HEK293T (cell line): ENCODE measurements at regions not wholly inside any gene's neighbourhood (a gene's known extent, or its start where the extent isn't known, plus 50 kb on each side); places are given as distances from the start of the nearest gene placed in this dataset.
"Not testable (repeated sequence)": the region's sequence is repeated elsewhere in the genome, so short reads cannot be mapped to it uniquely, and the experiment has no call there.

Source experiments
- CTCF ChIA-PET: fragments of 350-600 bp; formaldehyde crosslinking; extraction: SDS; loops from one replicate; lab custom pipeline; 2021; ENCODE audit warnings: antibody characterized with exemption, inconsistent platforms; lab: Yijun Ruan, JAX
- POLR2A ChIA-PET: fragments of 350-600 bp; formaldehyde crosslinking; extraction: SDS; loops from one replicate; lab custom pipeline; 2020; ENCODE audit warnings: antibody characterized with exemption, inconsistent platforms; lab: Yijun Ruan, JAX
- DNase-seq: peaks from one replicate; pipeline ENCODE4 v3.0.0; 2012; ENCODE audit warnings: mixed read lengths; ENCODE audit errors: extremely low spot score
- ARNT ChIP-seq: fragments of 450-650 bp; IDR thresholded peaks from 2 replicates; pipeline ENCODE4 v1.6.1; 2017; ENCODE audit warnings: mild to moderate bottlenecking
- BHLHE40 ChIP-seq: fragments of 450-650 bp; IDR thresholded peaks from 2 replicates; pipeline ENCODE4 v1.6.1; 2016; ENCODE audit warnings: mild to moderate bottlenecking, moderate library complexity, borderline replicate concordance
- CTBP1 ChIP-seq: fragments of 450-650 bp; IDR thresholded peaks from 2 replicates; pipeline ENCODE4 v1.6.1; 2016; ENCODE audit warnings: borderline replicate concordance
- ELF4 ChIP-seq: fragments of 450-650 bp; IDR thresholded peaks from 2 replicates; pipeline ENCODE4 v1.6.1; 2017; ENCODE audit warnings: antibody characterized with exemption
- FOXA1 ChIP-seq: fragments of 450-650 bp; IDR thresholded peaks from 2 replicates; pipeline ENCODE4 v1.6.1; 2016; ENCODE audit warnings: mild to moderate bottlenecking
- FOXK2 ChIP-seq: fragments of 450-650 bp; IDR thresholded peaks from 2 replicates; pipeline ENCODE4 v1.6.1; 2016; ENCODE audit warnings: mild to moderate bottlenecking
- FOXM1 ChIP-seq: fragments of 450-650 bp; IDR thresholded peaks from 2 replicates; pipeline ENCODE4 v1.6.1; 2017; ENCODE audit warnings: mild to moderate bottlenecking, borderline replicate concordance
- HDGF ChIP-seq: fragments of 450-650 bp; IDR thresholded peaks from 2 replicates; pipeline ENCODE4 v1.6.1; 2017; ENCODE audit warnings: antibody characterized with exemption, borderline replicate concordance
- L3MBTL2 ChIP-seq: fragments of 450-650 bp; conservative IDR thresholded peaks from 2 replicates; pipeline ENCODE4 v1.6.1; 2016; ENCODE audit warnings: mild to moderate bottlenecking
- LEF1 ChIP-seq: fragments of 450-650 bp; IDR thresholded peaks from 2 replicates; pipeline ENCODE4 v1.6.1; 2017; ENCODE audit warnings: mild to moderate bottlenecking, borderline replicate concordance
- NFRKB ChIP-seq: fragments of 450-650 bp; IDR thresholded peaks from 2 replicates; pipeline ENCODE4 v1.6.1; 2016; ENCODE audit warnings: mild to moderate bottlenecking, moderate library complexity
- SP1 ChIP-seq: fragments of 450-650 bp; IDR thresholded peaks from 2 replicates; pipeline ENCODE4 v1.6.1; 2017
- SUZ12 ChIP-seq: fragments of 450-650 bp; IDR thresholded peaks from 2 replicates; pipeline ENCODE4 v1.6.1; 2016; ENCODE audit warnings: mild to moderate bottlenecking
- TARDBP ChIP-seq: fragments of 450-650 bp; IDR thresholded peaks from 2 replicates; pipeline ENCODE4 v1.6.1; 2016
- ZNF384 ChIP-seq: fragments of 450-650 bp; IDR thresholded peaks from 2 replicates; pipeline ENCODE4 v1.6.1; 2016
- TF ChIP-seq, protein P1 (sequence below): fragments of 450-650 bp; IDR thresholded peaks from 2 replicates; pipeline ENCODE4 v1.6.1; 2016

GRCh38 chr5:89676634-89677033, 732.9 kb downstream of the CETN3 start:
- TF ChIP-seq TARDBP (no peak), FOXM1 (no peak), BHLHE40 (no peak), CTBP1 (no peak), LEF1 (no peak), FOXA1 (no peak), ZNF384 (no peak), SP1 (no peak), FOXK2 (no peak), L3MBTL2 (no peak), SUZ12 (no peak)
- no peak for DNase-seq
- ChIA-PET POLR2A (no interaction called here), CTCF (no interaction called here)

DNA sequence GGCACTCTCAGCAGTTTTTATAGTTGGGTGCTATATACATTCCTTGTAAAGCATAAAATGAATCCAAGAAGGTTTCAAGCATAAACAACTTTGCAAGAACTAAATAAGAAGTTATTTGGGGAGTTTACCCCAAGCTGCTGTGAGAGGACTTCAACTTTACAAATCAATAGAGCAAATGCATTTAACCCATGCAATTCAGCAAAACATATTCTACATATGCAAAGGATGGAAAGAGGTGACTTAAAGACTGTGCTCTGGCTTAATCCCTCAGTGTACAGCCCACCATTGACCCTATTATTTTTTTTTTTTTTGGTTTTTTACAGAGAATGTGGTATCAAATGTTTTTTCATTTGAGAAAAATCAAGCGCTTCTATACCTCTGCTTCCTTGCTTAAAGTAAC, 736.5 kb downstream of the CETN3 start:
- POLR2A ChIA-PET, result no interaction called here
- CTCF ChIA-PET, result no interaction called here
- TF ChIP-seq ELF4, result no peak
- TF ChIP-seq ZNF384, result no peak
- TF ChIP-seq SP1, result no peak
- DNase-seq, result no peak

- ChIA-PET POLR2A (no interaction called here), CTCF (no interaction called here)
- no peak for TF ChIP-seq BHLHE40
- no peak for TF ChIP-seq L3MBTL2
- no peak for TF ChIP-seq NFRKB
- TF ChIP-seq CTBP1, result no peak
- TF ChIP-seq FOXA1, result no peak
- TF ChIP-seq TARDBP, result no peak
- TF ChIP-seq HDGF, result no peak
- TF ChIP-seq FOXK2, result no peak
- TF ChIP-seq ARNT, result no peak
- TF ChIP-seq LEF1, result no peak
- TF ChIP-seq ELF4, result no peak
- TF ChIP-seq, protein P1, sequence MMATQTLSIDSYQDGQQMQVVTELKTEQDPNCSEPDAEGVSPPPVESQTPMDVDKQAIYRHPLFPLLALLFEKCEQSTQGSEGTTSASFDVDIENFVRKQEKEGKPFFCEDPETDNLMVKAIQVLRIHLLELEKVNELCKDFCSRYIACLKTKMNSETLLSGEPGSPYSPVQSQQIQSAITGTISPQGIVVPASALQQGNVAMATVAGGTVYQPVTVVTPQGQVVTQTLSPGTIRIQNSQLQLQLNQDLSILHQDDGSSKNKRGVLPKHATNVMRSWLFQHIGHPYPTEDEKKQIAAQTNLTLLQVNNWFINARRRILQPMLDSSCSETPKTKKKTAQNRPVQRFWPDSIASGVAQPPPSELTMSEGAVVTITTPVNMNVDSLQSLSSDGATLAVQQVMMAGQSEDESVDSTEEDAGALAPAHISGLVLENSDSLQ, result no peak
- TF ChIP-seq SUZ12, result no peak
- TF ChIP-seq SP1, result no peak
- TF ChIP-seq ZNF384, result no peak
- TF ChIP-seq FOXM1, result no peak
- DNase-seq, result no peak
Observed at GRCh38 chr5:89668821-89669220, 740.7 kb downstream of the CETN3 start.

DNA sequence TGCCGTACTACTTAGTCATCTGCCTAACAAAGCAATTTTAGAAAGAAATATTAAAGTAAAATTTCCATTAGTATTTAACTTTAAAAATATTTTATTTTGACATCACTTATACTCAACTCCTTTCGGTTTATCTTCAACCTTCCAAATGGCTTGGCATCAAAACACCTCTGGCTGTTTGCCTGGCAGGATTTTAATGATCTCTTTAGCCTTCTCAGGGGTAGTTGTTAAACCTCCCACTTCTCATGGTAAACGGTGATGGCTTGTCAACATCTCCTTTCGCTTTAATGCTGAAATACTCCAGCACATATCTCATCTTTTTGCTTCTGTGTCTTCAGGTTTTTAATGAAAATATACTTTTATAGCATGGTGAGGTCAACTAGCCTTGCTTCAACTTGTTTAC, 747.1 kb downstream of the CETN3 start:
- CTCF ChIA-PET, result no interaction called here
- TF ChIP-seq TARDBP (no peak), SUZ12 (no peak), ELF4 (no peak), ARNT (no peak), CTBP1 (no peak), LEF1 (no peak), FOXK2 (no peak)
- TF ChIP-seq, protein P1, result no peak
- POLR2A ChIA-PET, result no interaction called here
- no peak for DNase-seq

GRCh38 chr5:89638871-89639270, 755.9 kb upstream of the MEF2C start:
- ChIA-PET POLR2A (no interaction called here), CTCF (no interaction called here)
- DNase-seq, result no peak
- TF ChIP-seq FOXK2 (no peak), NFRKB (no peak), SP1 (no peak), ELF4 (no peak), BHLHE40 (no peak)

- POLR2A ChIA-PET, DNase-seq, CTCF ChIA-PET: not testable (repeated sequence)
Observed at GRCh38 chr5:89634176-89634575, 751.2 kb upstream of the MEF2C start.

DNA sequence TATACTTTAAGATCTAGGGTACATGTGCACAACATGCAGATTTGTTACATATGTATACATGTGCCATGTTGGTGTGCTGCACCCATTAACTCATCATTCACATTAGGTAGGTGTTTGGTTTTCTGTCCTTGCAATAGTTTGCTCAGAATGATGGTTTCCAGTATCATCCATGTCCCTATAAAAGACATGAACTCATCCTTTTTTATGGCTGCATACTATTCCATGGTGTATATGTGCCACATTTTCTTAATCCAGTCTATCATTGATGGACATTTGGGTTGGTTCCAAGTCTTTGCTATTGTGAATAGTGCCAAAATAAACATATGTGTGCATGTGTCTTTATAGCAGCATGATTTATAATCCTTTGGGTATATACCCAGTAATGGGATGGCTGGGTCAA, 747.1 kb upstream of the MEF2C start:
- CTCF ChIA-PET, POLR2A ChIA-PET, DNase-seq: not testable (repeated sequence)

DNA sequence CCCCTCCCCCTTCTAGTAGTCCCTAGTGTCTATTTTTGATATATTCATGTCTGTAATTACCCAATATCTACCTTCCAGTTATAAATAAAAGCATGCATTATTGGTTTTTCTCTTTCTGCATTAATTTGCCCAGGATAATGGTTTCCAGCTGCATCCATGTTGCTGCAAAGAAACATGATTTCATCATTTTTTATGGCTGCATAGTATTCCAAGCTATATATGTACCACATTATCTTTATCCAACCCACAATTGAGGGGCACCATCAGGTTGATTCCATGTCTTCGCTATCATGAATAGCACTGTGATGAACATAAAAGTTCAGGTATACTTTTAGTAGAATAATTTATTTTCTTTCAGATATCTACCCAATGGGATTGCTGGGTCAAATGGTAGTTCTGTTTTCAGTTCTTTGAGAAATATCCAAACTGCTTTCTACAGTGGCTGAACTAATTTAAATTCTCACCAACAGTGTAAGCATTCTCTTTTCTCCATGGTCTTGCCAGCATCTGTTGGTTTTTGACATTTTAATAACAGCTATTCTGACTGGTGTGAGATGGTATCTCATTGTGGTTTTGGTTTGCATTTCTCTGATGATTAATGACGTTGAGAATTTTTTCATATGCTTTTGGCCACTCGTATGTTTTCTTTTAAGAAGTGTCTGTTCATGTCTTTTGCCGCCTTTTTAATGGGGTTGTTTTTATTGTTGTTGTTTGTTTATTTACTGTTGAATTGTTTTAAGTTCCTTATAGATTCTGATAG, 746.1 kb upstream of the MEF2C start:
- ChIA-PET POLR2A (no interaction called here), CTCF (no interaction called here)
- TF ChIP-seq LEF1, result no peak
- no peak for TF ChIP-seq BHLHE40
- TF ChIP-seq ARNT, result no peak
- no peak for TF ChIP-seq FOXA1
- TF ChIP-seq SP1, result no peak
- no peak for TF ChIP-seq CTBP1
- no peak for TF ChIP-seq SUZ12
- no peak for TF ChIP-seq TARDBP
- TF ChIP-seq, protein P1, result no peak
- no peak for TF ChIP-seq NFRKB
- TF ChIP-seq FOXK2, result no peak
- no peak for TF ChIP-seq L3MBTL2
- no peak for TF ChIP-seq ELF4
- no peak for TF ChIP-seq HDGF
- no peak for TF ChIP-seq ZNF384
- TF ChIP-seq FOXM1, result no peak
- no peak for DNase-seq
